ENCODE measurements at regions not wholly inside any gene's neighbourhood (a gene's known extent, or its start where the extent isn't known, plus 50 kb on each side); places are given as distances from the start of the nearest gene placed in this dataset.

DNA sequence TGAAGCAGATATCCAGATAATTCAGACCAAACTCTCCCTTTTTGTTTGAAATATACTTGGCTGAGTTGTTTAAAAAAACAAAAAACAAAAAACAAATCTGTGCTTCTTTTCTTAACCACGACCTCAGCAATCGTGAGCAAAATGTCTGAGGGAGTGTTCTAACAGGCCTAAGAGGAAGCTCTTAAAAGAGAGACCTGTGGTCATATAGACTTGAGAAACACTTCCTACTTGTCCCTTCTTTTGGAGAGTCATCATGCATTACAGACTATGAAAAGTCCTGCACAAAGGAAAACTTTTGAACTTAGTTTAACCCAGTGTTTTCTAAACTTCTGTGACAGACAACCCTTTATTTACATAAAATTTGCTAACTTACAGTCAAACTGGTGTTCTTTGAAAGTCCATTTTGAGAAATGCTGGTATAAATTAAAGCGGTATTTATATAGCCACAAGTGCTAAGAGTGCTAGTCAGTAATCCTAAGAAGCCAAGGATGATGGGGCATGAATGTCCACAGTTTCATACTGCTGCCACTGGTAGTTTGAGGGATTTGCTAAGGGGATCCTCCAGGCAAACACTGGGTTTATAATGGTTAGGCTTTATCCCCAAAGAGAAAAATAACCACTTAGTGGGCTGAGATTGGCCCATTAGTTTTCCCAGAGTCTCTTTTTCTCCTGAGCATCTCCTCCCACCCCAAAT is 199.8 kb downstream of the LRRC70 start:
- TF ChIP-seq POLR2A (IDR thresholded peaks at IDR 0.05; ENCODE audit: low read length), result no peak
- no peak for TF ChIP-seq GATA1 (IDR thresholded peaks at IDR 0.05; ENCODE audit: low read depth, low read length)
